NCI-H345 treated with DMSO at 0.1 percent for 48 hours (cell line): ENCODE measurements at regions not wholly inside any gene's neighbourhood (a gene's known extent, or its start where the extent isn't known, plus 50 kb on each side); places are given as distances from the start of the nearest gene placed in this dataset.

Source experiments
- DNase-seq: peaks from one replicate; lab custom pipeline; 2025; ENCODE audit not compliant: unreplicated experiment; lab: John Stamatoyannopoulos, UW

GRCh38 chr19:31096062-31096830, 253.0 kb downstream of the TSHZ3 start:
- DNase-seq = no peak

- DNase-seq = no peak
Measured at GRCh38 chr19:31095100-31095804, 254.0 kb downstream of the TSHZ3 start.

GRCh38 chr19:31092274-31092673, 257.0 kb downstream of the TSHZ3 start:
- DNase-seq = no peak

- DNase-seq = no peak
Measured at GRCh38 chr19:31089681-31090080, 259.6 kb downstream of the TSHZ3 start.

DNA sequence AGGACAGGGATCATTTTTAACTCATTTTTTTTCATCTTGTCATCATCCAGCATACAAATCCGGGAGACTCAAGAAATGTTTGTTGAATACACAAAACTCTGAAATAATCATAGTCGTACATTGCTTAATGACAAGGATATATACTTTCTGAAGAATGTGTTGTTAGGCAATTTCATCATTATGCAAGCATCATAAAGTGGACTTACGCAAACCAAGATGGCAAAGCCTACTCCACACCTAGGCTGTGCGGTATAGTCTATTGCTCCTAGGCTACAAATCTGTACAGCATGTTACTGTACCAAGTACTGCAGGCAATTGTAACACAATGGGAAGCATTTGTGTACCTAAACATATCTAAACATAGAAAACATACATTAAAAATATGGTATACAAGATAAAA, 264.1 kb downstream of the TSHZ3 start:
- no peak for DNase-seq

GRCh38 chr19:31083105-31083504, 266.1 kb downstream of the TSHZ3 start:
- DNase-seq = no peak

- DNase-seq = no peak
Measured at GRCh38 chr19:31075146-31075655, 274.0 kb downstream of the TSHZ3 start.

DNA sequence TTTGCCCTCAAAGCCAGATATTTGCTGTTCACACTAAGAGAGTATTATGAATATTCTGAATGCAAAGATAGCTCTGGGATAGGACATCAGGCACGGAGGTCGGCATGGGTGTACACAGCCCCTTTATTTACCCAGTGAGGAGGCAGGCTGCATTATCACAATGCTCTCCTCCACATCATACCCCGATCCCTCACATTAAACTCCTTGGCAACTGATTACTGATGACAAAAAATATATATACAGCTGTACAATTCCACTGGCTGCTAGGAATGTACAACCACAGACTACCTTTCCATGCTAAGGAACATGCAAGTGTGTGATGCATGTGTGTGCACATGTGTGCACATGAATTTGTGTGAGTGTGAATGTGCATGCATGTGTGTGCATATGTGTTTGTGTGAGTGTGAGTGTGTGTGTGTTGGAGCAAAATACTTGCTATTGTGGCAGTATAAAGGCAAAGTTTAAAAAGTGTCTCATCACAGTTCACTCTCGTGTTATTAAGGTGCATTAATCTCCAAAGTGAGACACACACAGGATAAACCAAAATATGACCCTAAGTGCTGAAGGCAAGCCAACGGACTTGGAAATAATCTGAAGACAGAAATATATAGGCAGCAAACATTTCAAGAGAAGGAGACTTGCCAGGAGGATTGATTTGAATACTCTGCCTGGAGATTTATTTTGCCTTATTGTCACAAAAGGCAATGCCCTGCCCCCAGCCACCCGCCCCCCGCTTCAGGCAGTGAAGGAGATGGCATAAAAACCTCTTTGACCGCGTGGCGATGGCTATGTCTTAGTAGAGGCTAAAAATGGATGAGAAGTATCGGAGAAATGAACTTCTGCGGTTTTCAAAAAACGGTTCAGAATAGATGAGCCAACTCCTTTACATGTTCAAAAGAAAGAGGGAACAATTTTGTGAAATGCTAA, 274.8 kb downstream of the TSHZ3 start:
- no peak for DNase-seq

GRCh38 chr19:31073485-31074198, 275.6 kb downstream of the TSHZ3 start:
- no peak for DNase-seq

DNA sequence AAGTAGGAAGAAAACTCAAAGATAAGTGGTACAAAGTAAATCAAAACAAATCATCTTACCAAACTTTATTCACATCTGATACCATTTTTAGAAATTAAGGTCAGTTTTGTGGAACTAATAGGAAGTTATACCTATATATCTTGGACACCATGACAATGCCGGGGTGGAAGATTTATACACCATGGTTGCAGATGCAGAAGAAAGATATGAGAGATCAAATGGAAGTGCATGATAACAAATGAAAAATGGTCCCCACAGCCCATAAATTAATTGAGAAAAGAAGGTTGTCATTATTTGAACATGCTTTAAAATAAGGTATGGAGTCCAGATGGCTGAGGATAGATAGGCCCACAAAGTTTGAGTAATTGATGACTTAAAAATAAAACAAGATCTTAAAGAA, 276.8 kb downstream of the TSHZ3 start:
- no peak for DNase-seq

DNA sequence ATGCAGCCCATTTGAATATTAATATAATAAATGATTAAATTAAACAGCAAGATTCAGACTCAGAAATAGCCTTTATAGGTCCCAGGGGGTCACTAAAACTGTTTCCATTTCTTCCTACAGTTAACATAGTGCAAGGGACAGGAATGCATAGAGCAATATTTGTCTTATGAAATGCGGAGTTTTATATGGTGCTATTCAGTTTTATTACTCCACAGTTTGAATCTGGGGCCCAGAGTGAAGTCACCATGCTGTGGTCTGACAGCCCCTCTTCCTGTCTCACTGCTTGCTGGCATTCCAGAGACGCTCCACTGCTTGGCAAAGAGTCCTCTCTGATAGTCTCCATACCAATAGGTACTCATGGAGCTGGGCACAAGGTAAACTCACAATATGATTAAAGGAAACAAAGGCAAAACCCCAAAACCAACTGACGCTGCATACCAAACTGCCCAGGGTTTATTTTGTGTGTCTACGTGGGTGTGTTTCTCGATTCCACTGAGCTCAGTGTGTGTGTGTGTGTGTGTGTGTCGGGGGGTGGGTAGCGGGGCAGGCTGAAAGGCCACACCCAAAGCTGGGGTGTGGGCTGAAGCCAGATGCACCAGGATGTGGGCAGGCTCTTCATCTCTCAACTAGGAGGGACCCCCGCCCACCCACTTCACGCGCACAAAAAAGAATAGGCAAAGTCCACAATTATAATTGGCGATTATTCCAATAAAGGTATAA, 277.9 kb downstream of the TSHZ3 start:
- no peak for DNase-seq

GRCh38 chr19:31070146-31071065, 278.8 kb downstream of the TSHZ3 start:
- no peak for DNase-seq

- no peak for DNase-seq
Measured at GRCh38 chr19:31068268-31068667, 281.0 kb downstream of the TSHZ3 start.

DNA sequence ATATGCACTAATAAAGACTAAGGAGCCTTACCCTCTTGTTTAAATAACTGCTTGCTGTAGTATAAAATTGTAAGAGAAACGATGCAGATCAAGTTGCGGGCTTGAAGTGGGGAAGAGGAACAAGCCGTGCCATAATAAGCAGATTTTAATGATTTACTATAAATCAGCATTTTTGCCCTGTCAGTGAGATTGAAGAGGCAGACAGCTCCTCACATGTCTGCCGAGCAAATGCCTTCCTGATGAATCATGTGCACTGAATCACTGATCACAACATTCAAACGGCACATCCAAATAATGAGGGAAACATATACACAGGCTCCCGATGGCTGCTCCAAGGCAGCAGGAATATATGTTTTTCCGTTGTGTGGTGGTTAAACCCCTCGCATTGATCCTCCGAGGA, 282.9 kb downstream of the TSHZ3 start:
- DNase-seq = no peak

DNA sequence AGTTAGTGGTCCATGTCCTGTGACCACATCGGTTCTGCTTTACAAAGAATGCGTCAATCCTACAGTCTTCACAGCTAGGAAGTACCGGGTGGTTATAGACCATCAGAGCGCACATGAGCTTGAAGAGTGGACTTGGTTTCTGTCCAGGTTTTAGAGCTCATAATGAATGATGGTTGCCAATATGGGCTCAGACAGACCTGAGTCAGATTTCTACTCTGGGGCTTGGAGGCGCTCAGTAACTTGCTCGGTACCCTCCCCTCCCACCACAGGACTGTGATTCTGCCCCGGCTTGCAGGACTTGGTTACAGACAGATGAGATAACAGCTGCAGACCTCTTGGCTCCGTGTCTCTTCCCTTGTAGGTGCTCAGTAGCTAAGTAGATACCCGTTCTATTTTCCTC, 284.7 kb downstream of the TSHZ3 start:
- no peak for DNase-seq

DNA sequence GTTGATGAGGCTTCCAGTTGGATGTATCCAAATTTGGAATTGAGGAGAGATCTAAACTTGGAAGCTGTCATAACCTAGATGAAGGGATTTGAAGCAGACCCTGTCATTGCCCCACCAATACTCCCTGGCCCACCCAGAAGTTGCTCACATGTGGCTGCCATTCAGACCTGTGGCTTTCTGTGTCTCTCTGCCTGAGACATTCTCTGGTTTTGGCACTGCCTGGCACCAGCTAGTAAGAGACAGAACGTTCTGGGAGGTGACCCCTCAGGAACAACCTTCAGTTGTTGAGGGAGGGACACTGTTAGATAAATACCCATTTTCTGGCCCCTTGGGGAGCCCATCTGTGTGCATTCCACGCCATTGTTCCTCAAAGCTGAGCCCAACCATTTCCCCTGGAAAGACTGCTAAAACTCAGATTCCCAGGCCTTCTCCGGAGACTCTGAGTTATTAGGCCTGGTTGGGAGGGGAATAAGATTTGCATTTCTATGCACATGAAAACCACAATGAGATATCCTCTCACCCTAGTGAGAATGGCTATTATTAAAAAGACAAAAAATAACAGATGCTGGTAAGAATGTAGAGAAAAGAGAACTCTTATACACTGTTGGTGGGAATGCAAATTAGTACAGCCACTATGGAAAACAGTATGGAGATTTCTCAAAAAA, 290.4 kb downstream of the TSHZ3 start:
- DNase-seq = no peak

GRCh38 chr19:31057476-31057875, 291.8 kb downstream of the TSHZ3 start:
- DNase-seq = no peak

DNA sequence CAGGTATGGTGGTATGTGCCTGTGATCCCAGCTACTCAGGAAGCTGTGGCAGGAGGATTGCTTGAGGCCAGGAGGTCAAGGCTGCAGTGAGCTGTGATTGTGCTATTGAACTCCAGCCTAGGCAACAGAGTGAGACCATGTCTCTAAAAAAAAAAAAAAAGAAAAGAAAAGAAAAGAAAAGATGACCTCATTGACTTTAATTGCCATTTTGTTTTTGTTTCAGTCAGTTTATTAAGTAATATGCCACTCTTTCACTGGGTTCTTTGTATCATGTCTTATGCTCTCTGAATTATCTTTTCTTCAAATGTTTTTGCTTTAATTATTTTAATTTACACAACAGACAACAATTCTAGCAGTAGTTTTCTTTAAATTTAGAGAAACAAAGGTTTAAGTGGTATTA, 293.8 kb downstream of the TSHZ3 start:
- no peak for DNase-seq
